H1 (cell line): ENCODE measurements at regions not wholly inside any gene's neighbourhood (a gene's known extent, or its start where the extent isn't known, plus 50 kb on each side); places are given as distances from the start of the nearest gene placed in this dataset.

Experiments used
- CTCF ChIA-PET: fragments of 300-600 bp; sonication (Branson Sonifier 250); formaldehyde crosslinking; loops from one replicate; lab custom pipeline; 2021; ENCODE audit not compliant: partially characterized antibody; lab: Charles Lee
- POLR2A ChIA-PET: fragments of 300-600 bp; sonication (Branson Sonifier 250); formaldehyde crosslinking; loops from one replicate; lab custom pipeline; 2021; ENCODE audit warnings: inconsistent platforms; ENCODE audit not compliant: partially characterized antibody; lab: Charles Lee
- DNase-seq, 2 experiments: peaks; one replicate each; pipeline versions ENCODE4 v3.0.0 to v3.0.0-alpha.2; 2010 to 2022; ENCODE audit warnings: low spot score in 2 of 2, low read depth in 1 of 2, mixed read lengths in 1 of 2
- FAIRE-seq: peaks from 2 replicates; lab custom pipeline; 2011; peaks lifted over from hg19 to GRCh38; lab: Jason Lieb, UNC
- H2AFZ ChIP-seq: 2 replicates; pipeline ENCODE4 v1.8.1; 2012; ENCODE audit warnings: low read length, inconsistent platforms
- H2AK5ac ChIP-seq: 2 replicates; pipeline ENCODE4 v1.6.1; 2013; ENCODE audit warnings: low read depth, low read length
- H2BK120ac ChIP-seq: replicated peaks from 2 replicates; pipeline ENCODE3; 2013; ENCODE audit warnings: low read depth, low read length, inconsistent platforms
- H2BK12ac ChIP-seq: 2 replicates; pipeline ENCODE4 v1.6.1; 2013; ENCODE audit warnings: low read depth, low read length
- H2BK15ac ChIP-seq: 2 replicates; pipeline ENCODE4 v1.6.1; 2013; ENCODE audit warnings: low read length
- H2BK20ac ChIP-seq: 2 replicates; pipeline ENCODE4 v1.6.1; 2013; ENCODE audit warnings: low read length
- H2BK5ac ChIP-seq: 2 replicates; pipeline ENCODE4 v1.6.1; 2013; ENCODE audit warnings: low read depth, low read length
- H3K14ac ChIP-seq: 2 replicates; pipeline ENCODE4 v1.6.1; 2013; ENCODE audit warnings: inconsistent platforms; ENCODE audit not compliant: insufficient read length
- H3K18ac ChIP-seq: 2 replicates; pipeline ENCODE4 v1.6.1; 2013; ENCODE audit warnings: low read length; ENCODE audit errors: extremely low read depth
- H3K23ac ChIP-seq: 2 replicates; pipeline ENCODE4 v1.6.1; 2013; ENCODE audit warnings: inconsistent platforms; ENCODE audit not compliant: insufficient read length
- H3K23me2 ChIP-seq: 2 replicates; pipeline ENCODE4 v1.6.1; 2013; ENCODE audit warnings: low read depth, low read length
- H3K27ac ChIP-seq: 2 replicates; pipeline ENCODE4 v1.6.1; 2011; ENCODE audit warnings: low read depth, low read length, inconsistent platforms
- H3K27me3 ChIP-seq, 4 experiments: replicated peaks in 1 of 4; 1 replicate in 1 of 4; 2 replicates in 3 of 4; pipeline versions ENCODE4 v1.6.1 to v1.8.1; 2011 to 2013; ENCODE audit warnings: low read length in 3 of 4, mild to moderate bottlenecking in 3 of 4, inconsistent platforms in 2 of 4, mixed read lengths in 2 of 4, moderate library complexity in 1 of 4; ENCODE audit not compliant: control insufficient read depth in 3 of 4, insufficient read depth in 3 of 4; ENCODE audit errors: extremely low read depth in 1 of 4
- H3K36me3 ChIP-seq, 4 experiments: 2 replicates each; pipeline versions ENCODE4 v1.6.1 to v1.8.1; 2011 to 2013; ENCODE audit warnings: mild to moderate bottlenecking in 4 of 4, low read length in 3 of 4, moderate library complexity in 2 of 4, control low read depth in 1 of 4, inconsistent platforms in 1 of 4; ENCODE audit not compliant: insufficient read depth in 4 of 4, control insufficient read depth in 2 of 4
- H3K4ac ChIP-seq: replicated peaks from 2 replicates; pipeline ENCODE3; 2013; ENCODE audit warnings: low read length, low read depth, mixed read lengths, inconsistent platforms; ENCODE audit not compliant: insufficient read length
- H3K4me1 ChIP-seq, 4 experiments: replicated peaks in 1 of 4; 1 replicate in 1 of 4; 2 replicates in 3 of 4; pipeline versions ENCODE4 v1.6.1 to v1.8.1; 2011 to 2013; ENCODE audit warnings: low read length in 3 of 4, inconsistent platforms in 2 of 4, mixed read lengths in 1 of 4; ENCODE audit not compliant: insufficient read depth in 4 of 4, control insufficient read depth in 3 of 4
- H3K4me2 ChIP-seq, 2 experiments: 2 replicates each; pipeline versions ENCODE4 v1.6.1 to v1.8.1; 2011 to 2013; ENCODE audit warnings: low read depth in 2 of 2, low read length in 2 of 2, control low read depth in 1 of 2, inconsistent platforms in 1 of 2, mild to moderate bottlenecking in 1 of 2; ENCODE audit not compliant: insufficient read depth in 1 of 2
- H3K4me3 ChIP-seq, 4 experiments: fragments of 200-600, 300-600 bp in 1 of 4; sonication (generic), shearing (Covaris generic), sonication (Bioruptor Twin) in 1 of 4; 2 replicates each; pipeline versions ENCODE4 v1.5.1 to v1.8.1; 2011 to 2016; ENCODE audit warnings: low read length in 4 of 4, low read depth in 3 of 4, control low read depth in 2 of 4, inconsistent platforms in 2 of 4, mild to moderate bottlenecking in 2 of 4, mixed read lengths in 1 of 4, moderate library complexity in 1 of 4; ENCODE audit not compliant: insufficient read depth in 2 of 4; ENCODE audit errors: extremely low read depth in 1 of 4
- H3K56ac ChIP-seq: replicated peaks from 2 replicates; pipeline ENCODE3; 2013; ENCODE audit warnings: low read depth, mild to moderate bottlenecking, mixed read lengths, low read length, inconsistent platforms; ENCODE audit not compliant: insufficient read length
- H3K79me1 ChIP-seq: 2 replicates; pipeline ENCODE4 v1.6.1; 2013; ENCODE audit warnings: low read depth, low read length, control low read depth
- H3K79me2 ChIP-seq, 2 experiments: 2 replicates each; pipeline versions ENCODE4 v1.6.1 to v1.8.1; 2012 to 2013; ENCODE audit warnings: low read length in 2 of 2, mild to moderate bottlenecking in 2 of 2, inconsistent platforms in 1 of 2; ENCODE audit not compliant: insufficient read depth in 2 of 2, control insufficient read depth in 1 of 2
- H3K9ac ChIP-seq, 4 experiments: replicated peaks in 1 of 4; 1 replicate in 1 of 4; 2 replicates in 3 of 4; pipeline versions ENCODE4 v1.6.1 to v1.8.1; 2011 to 2013; ENCODE audit warnings: low read depth in 3 of 4, low read length in 3 of 4, control low read depth in 2 of 4, mild to moderate bottlenecking in 2 of 4, moderate library complexity in 2 of 4, inconsistent platforms in 1 of 4; ENCODE audit errors: extremely low read depth in 1 of 4
- H3K9me3 ChIP-seq, 2 experiments: 2 replicates each; pipeline versions ENCODE4 v1.6.1 to v1.8.1; 2012 to 2013; ENCODE audit warnings: mild to moderate bottlenecking in 2 of 2, moderate library complexity in 2 of 2, control low read depth in 1 of 2, inconsistent platforms in 1 of 2, low read depth in 1 of 2, low read length in 1 of 2, mixed read lengths in 1 of 2; ENCODE audit not compliant: insufficient read depth in 2 of 2
- H4K20me1 ChIP-seq, 2 experiments: replicated peaks in 1 of 2; 2 replicates each; pipeline versions ENCODE3 to v1.8.1; 2011 to 2013; ENCODE audit warnings: inconsistent platforms in 2 of 2, low read length in 2 of 2, mild to moderate bottlenecking in 1 of 2; ENCODE audit not compliant: insufficient read depth in 2 of 2, control insufficient read depth in 1 of 2
- H4K5ac ChIP-seq: 2 replicates; pipeline ENCODE4 v1.6.1; 2013; ENCODE audit warnings: low read length, low read depth, mixed read lengths, inconsistent platforms; ENCODE audit not compliant: insufficient read length
- H4K8ac ChIP-seq: 2 replicates; pipeline ENCODE4 v1.8.0; 2013; ENCODE audit warnings: mild to moderate bottlenecking, moderate library complexity, low read length, inconsistent platforms; ENCODE audit not compliant: insufficient read depth; ENCODE audit errors: extremely low read depth
- H4K91ac ChIP-seq: replicated peaks from 2 replicates; pipeline ENCODE3; 2013; ENCODE audit warnings: low read length, mixed read lengths, inconsistent platforms; ENCODE audit not compliant: insufficient read length
- EZH2 ChIP-seq: fragments of 200-600 bp; sonication (generic); IDR thresholded peaks from 2 replicates; pipeline ENCODE4 v1.7.1; 2012; ENCODE audit warnings: low read depth, mild to moderate bottlenecking, moderate library complexity, low read length, inconsistent platforms; ENCODE audit not compliant: severe bottlenecking
- SUZ12 ChIP-seq: fragments of 200-600 bp; sonication (generic); IDR thresholded peaks from 2 replicates; pipeline ENCODE4 v1.6.1; 2012; ENCODE audit warnings: mild to moderate bottlenecking, inconsistent platforms, low read length, moderate library complexity, mixed read lengths
- YY1 ChIP-seq: IDR thresholded peaks from 2 replicates; pipeline ENCODE4 v1.6.1; 2011; ENCODE audit warnings: low read depth, mild to moderate bottlenecking, low read length
- WGBS, 2 experiments: shearing (Covaris generic) in 1 of 2; methylation state at CpG; one replicate each; pipeline versions ENCODE4 v1.1.6 to v1.1.7; 2013 to 2015; ENCODE audit warnings: low lambda C conversion rate in 2 of 2, mixed read lengths in 2 of 2, inconsistent platforms in 1 of 2, low coverage in 1 of 2, missing lambda C conversion rate in 1 of 2; ENCODE audit not compliant: insufficient replicate concordance in 2 of 2, insufficient coverage in 1 of 2, insufficient read length in 1 of 2; ENCODE audit errors: extremely low coverage in 1 of 2, missing lambda C conversion rate in 1 of 2; 5-methylcytosine and 5-hydroxymethylcytosine counted together
- TF ChIP-seq, protein P1 (sequence below): IDR thresholded peaks from 2 replicates; pipeline ENCODE4 v1.6.1; 2012; ENCODE audit warnings: low read length, inconsistent platforms

DNA sequence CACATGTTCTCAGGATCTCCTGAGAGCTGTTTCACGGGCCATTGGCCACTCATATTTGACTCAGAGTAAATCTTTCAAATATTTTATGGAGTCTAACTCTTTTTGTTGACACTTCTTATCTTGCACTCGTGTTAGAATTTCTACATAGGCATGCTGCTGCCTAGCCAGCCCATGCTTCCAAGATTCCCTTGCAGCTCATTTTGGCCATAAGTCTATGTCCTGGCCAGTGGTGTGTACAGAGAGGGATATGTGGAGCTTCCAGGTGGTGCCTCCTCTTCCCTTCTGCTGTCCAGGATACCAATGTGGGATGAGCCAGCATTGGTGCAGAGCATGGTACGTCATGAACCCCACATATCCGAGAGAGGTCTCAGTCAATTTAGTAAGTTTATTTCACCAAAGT lies 522.6 kb downstream of the QKI start:
- Histone ChIP-seq H2BK15ac (no peak overlapping the region), H3K4me2 (no peak overlapping the region), H2AK5ac (no peak overlapping the region), H3K9ac (no peak overlapping the region), H3K56ac (no peak overlapping the region), H3K4ac (peak overlapping the region; percentile 40), H2BK120ac (no peak overlapping the region), H3K4me3 (no peak overlapping the region), H3K27ac (no peak overlapping the region), H3K27me3 (no peaks in the 10 kb centered on the region), H4K8ac (no peak overlapping the region), H2BK5ac (no peak overlapping the region), H3K79me1 (no peaks in the 10 kb centered on the region), H3K23me2 (no peaks in the 10 kb centered on the region), H3K36me3 (no peaks in the 10 kb centered on the region), H3K23ac (no peak overlapping the region), H3K9me3 (peaks cover 0 to 5% of the 10 kb centered on the region in 2 experiments; a peak in 2 of 4 replicates), H3K79me2 (no peaks in the 10 kb centered on the region), H3K18ac (no peak overlapping the region), H4K5ac (no peak overlapping the region), H2BK20ac (peak overlapping the region; percentile 66; the same call in 1 of the 2 replicates), H2BK12ac (0 out of 2 replicates have a peak overlapping the region, but pooled peaks have one; percentile 9), H3K4me1 (peaks cover 8 to 17% (median 10%) of the 10 kb centered on the region in 4 experiments), H4K91ac (no peak overlapping the region), H3K14ac (no peak overlapping the region), H4K20me1 (no peaks in the 10 kb centered on the region), H2AFZ (no peak overlapping the region)
- TF ChIP-seq YY1 (no peak), SUZ12 (no peak), EZH2 (no peak)
- TF ChIP-seq, protein P1, sequence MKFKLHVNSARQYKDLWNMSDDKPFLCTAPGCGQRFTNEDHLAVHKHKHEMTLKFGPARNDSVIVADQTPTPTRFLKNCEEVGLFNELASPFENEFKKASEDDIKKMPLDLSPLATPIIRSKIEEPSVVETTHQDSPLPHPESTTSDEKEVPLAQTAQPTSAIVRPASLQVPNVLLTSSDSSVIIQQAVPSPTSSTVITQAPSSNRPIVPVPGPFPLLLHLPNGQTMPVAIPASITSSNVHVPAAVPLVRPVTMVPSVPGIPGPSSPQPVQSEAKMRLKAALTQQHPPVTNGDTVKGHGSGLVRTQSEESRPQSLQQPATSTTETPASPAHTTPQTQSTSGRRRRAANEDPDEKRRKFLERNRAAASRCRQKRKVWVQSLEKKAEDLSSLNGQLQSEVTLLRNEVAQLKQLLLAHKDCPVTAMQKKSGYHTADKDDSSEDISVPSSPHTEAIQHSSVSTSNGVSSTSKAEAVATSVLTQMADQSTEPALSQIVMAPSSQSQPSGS = no peak
- WGBS, 2 experiments = 87% methylated on average over 4 of the region's 4 CpGs; no CpG with 5 or more reads in 1 of the 2 experiments
- CTCF ChIA-PET = interaction anchor here (1.0 to 1.9 kb wide), 3 partner anchors 19 to 160 kb away, joined by 3 to 6 read pairs (median 3); no protein-coding TSS in a partner anchor
- POLR2A ChIA-PET = no interaction called here
- FAIRE-seq (no peak), DNase-seq (no peak)
